GM18858 (cell line): ENCODE measurements at regions not wholly inside any gene's neighbourhood (a gene's known extent, or its start where the extent isn't known, plus 50 kb on each side); places are given as distances from the start of the nearest gene placed in this dataset.

Experiments
- ATAC-seq: cut with Tn5 transposase; IDR thresholded peaks from one replicate; pipeline ENCODE4 v1.9.1; 2021; ENCODE audit not compliant: unreplicated experiment

- ATAC-seq: peak; percentile 89
Measured at GRCh38 chr2:121897335-121897970, 142.0 kb downstream of the TSN start.

- no peak for ATAC-seq
Measured at GRCh38 chr2:121898483-121898882, 143.0 kb downstream of the TSN start.

GRCh38 chr2:121900391-121900790 is 144.9 kb downstream of the TSN start:
- ATAC-seq: no peak

GRCh38 chr2:121902171-121902591 is 146.7 kb downstream of the TSN start:
- ATAC-seq: no peak

GRCh38 chr2:121902616-121903015 is 147.2 kb downstream of the TSN start:
- no peak for ATAC-seq

GRCh38 chr2:121903037-121903689 is 147.7 kb downstream of the TSN start:
- ATAC-seq: no peak

- ATAC-seq: no peak
Measured at GRCh38 chr2:121904656-121905055, 149.2 kb downstream of the TSN start.

GRCh38 chr2:121905201-121905600 is 149.8 kb downstream of the TSN start:
- no peak for ATAC-seq

GRCh38 chr2:121906170-121906569 is 150.7 kb downstream of the TSN start:
- ATAC-seq: no peak

GRCh38 chr2:121907928-121908327 is 152.5 kb downstream of the TSN start:
- ATAC-seq: no peak

- ATAC-seq: no peak
Measured at GRCh38 chr2:121910139-121910538, 154.7 kb downstream of the TSN start.

- no peak for ATAC-seq
Measured at GRCh38 chr2:121911036-121911435, 155.6 kb downstream of the TSN start.

- no peak for ATAC-seq
Measured at GRCh38 chr2:121917143-121917542, 161.7 kb downstream of the TSN start.

GRCh38 chr2:121918231-121918630 is 162.8 kb downstream of the TSN start:
- ATAC-seq: no peak

GRCh38 chr2:121919803-121920202 is 164.4 kb downstream of the TSN start:
- no peak for ATAC-seq

GRCh38 chr2:121925466-121925865 is 170.0 kb downstream of the TSN start:
- no peak for ATAC-seq

- ATAC-seq: no peak
Measured at GRCh38 chr2:121943285-121943684, 187.8 kb downstream of the TSN start.

GRCh38 chr2:121944072-121944831 is 188.8 kb downstream of the TSN start:
- no peak for ATAC-seq

- no peak for ATAC-seq
Measured at GRCh38 chr2:121947674-121948073, 192.2 kb downstream of the TSN start.

GRCh38 chr2:121949271-121949670 is 193.8 kb downstream of the TSN start:
- no peak for ATAC-seq

GRCh38 chr2:121955426-121955825 is 200.0 kb downstream of the TSN start:
- no peak for ATAC-seq

GRCh38 chr2:121955872-121956271 is 200.4 kb downstream of the TSN start:
- no peak for ATAC-seq
